Neural cell (in vitro differentiated cells): ENCODE measurements at regions not wholly inside any gene's neighbourhood (a gene's known extent, or its start where the extent isn't known, plus 50 kb on each side); places are given as distances from the start of the nearest gene placed in this dataset.

Source experiments
- H2AFZ ChIP-seq: fragments of 200-600, 300-800 bp; sonication (generic), shearing (Covaris generic); 2 replicates; pipeline ENCODE4 v1.6.0; 2014; ENCODE audit warnings: low read depth, mild to moderate bottlenecking, antibody characterized with exemption, low read length, moderate library complexity
- H3F3A ChIP-seq: fragments of 200-600 bp; shearing (Covaris generic); 2 replicates; pipeline ENCODE4 v1.6.1; 2016; ENCODE audit warnings: mild to moderate bottlenecking, moderate library complexity, mixed read lengths, antibody characterized with exemption, low read length; ENCODE audit not compliant: insufficient read depth, poor library complexity, severe bottlenecking
- H3K27ac ChIP-seq: fragments of 200-600, 300-800 bp; sonication (generic), shearing (Covaris generic); 2 replicates; pipeline ENCODE4 v1.5.1; 2014; ENCODE audit warnings: mild to moderate bottlenecking, low read length, moderate library complexity
- H3K27me3 ChIP-seq: fragments of 300-800, 200-600 bp; sonication (generic), shearing (Covaris generic); 2 replicates; pipeline ENCODE4 v1.6.0; 2014; ENCODE audit warnings: mild to moderate bottlenecking, low read depth, low read length, moderate library complexity; ENCODE audit not compliant: insufficient read depth
- H3K36me3 ChIP-seq: fragments of 300-800, 200-600 bp; sonication (generic), shearing (Covaris generic); 2 replicates; pipeline ENCODE4 v1.5.1; 2014; ENCODE audit warnings: mild to moderate bottlenecking, antibody characterized with exemption, low read length, moderate library complexity; ENCODE audit not compliant: insufficient read depth
- H3K4me2 ChIP-seq: fragments of 300-800, 200-600 bp; sonication (generic), shearing (Covaris generic); 2 replicates; pipeline ENCODE4 v1.6.0; 2014; ENCODE audit warnings: mild to moderate bottlenecking, low read length
- H3K4me3 ChIP-seq: fragments of 300-800, 200-600 bp; sonication (generic), shearing (Covaris generic); 2 replicates; pipeline ENCODE4 v1.5.1; 2014; ENCODE audit warnings: mild to moderate bottlenecking, low read length, moderate library complexity
- H3K79me2 ChIP-seq: fragments of 200-600 bp; shearing (Covaris generic); replicated peaks from 2 replicates; pipeline ENCODE4 v1.6.0; 2014; ENCODE audit warnings: mild to moderate bottlenecking, low read length, moderate library complexity; ENCODE audit not compliant: insufficient read depth
- H3K9ac ChIP-seq: fragments of 300-800, 200-600 bp; sonication (generic), shearing (Covaris generic); 2 replicates; pipeline ENCODE4 v1.6.1; 2016; ENCODE audit warnings: mild to moderate bottlenecking, low read length, mixed read lengths
- H3K9me2 ChIP-seq: fragments of 200-600 bp; shearing (Covaris generic); 2 replicates; pipeline ENCODE4 v1.6.1; 2016; ENCODE audit warnings: mild to moderate bottlenecking, low read length, mixed read lengths; ENCODE audit not compliant: insufficient read depth
- H3K9me3 ChIP-seq: fragments of 200-600, 300-800 bp; sonication (generic), shearing (Covaris generic); 2 replicates; pipeline ENCODE4 v1.6.1; 2016; ENCODE audit warnings: mild to moderate bottlenecking, mixed run types, low read length, moderate library complexity, mixed read lengths
- H4K20me1 ChIP-seq: fragments of 200-600 bp; shearing (Covaris generic); 2 replicates; pipeline ENCODE4 v1.6.1; 2016; ENCODE audit warnings: mild to moderate bottlenecking, mixed run types; ENCODE audit not compliant: insufficient read depth
- EP300 ChIP-seq: fragments of 450-650 bp; conservative IDR thresholded peaks from 2 replicates; pipeline ENCODE4 v1.6.1; 2014; ENCODE audit warnings: antibody characterized with exemption, mild to moderate bottlenecking, moderate library complexity; ENCODE audit not compliant: poor library complexity, severe bottlenecking
- EZH2 ChIP-seq: fragments of 200-600, 300-800 bp; shearing (Covaris generic), sonication (generic); IDR thresholded peaks from 2 replicates; pipeline ENCODE4 v1.6.1; 2014; ENCODE audit warnings: antibody characterized with exemption, low read length, borderline replicate concordance, mild to moderate bottlenecking; ENCODE audit not compliant: insufficient read depth, poor library complexity, severe bottlenecking
- MXI1 ChIP-seq: fragments of 450-650 bp; conservative IDR thresholded peaks from 2 replicates; pipeline ENCODE4 v1.6.1; 2014; ENCODE audit warnings: antibody characterized with exemption, mild to moderate bottlenecking; ENCODE audit not compliant: poor library complexity, severe bottlenecking
- POLR2AphosphoS5 ChIP-seq: IDR thresholded peaks from 2 replicates; pipeline ENCODE4 v1.6.1; 2012
- RAD21 ChIP-seq: fragments of 450-650 bp; conservative IDR thresholded peaks from 2 replicates; pipeline ENCODE4 v1.6.1; 2014; ENCODE audit warnings: antibody characterized with exemption, mild to moderate bottlenecking, moderate library complexity
- SMC3 ChIP-seq: fragments of 450-650 bp; conservative IDR thresholded peaks from 2 replicates; pipeline ENCODE4 v1.6.1; 2014; ENCODE audit warnings: antibody characterized with exemption, mild to moderate bottlenecking, moderate library complexity; ENCODE audit not compliant: poor library complexity
- TAF1 ChIP-seq: IDR thresholded peaks from 2 replicates; pipeline ENCODE4 v1.6.1; 2012; ENCODE audit warnings: low read depth
- TF ChIP-seq, protein P1 (sequence below): IDR thresholded peaks from 2 replicates; pipeline ENCODE4 v1.6.1; 2012; ENCODE audit warnings: borderline replicate concordance
- TF ChIP-seq, protein P2 (sequence below): fragments of 450-650 bp; IDR thresholded peaks from 2 replicates; pipeline ENCODE4 v1.5.1; 2014; ENCODE audit warnings: antibody characterized with exemption, mild to moderate bottlenecking, moderate library complexity; ENCODE audit not compliant: poor library complexity, severe bottlenecking

DNA sequence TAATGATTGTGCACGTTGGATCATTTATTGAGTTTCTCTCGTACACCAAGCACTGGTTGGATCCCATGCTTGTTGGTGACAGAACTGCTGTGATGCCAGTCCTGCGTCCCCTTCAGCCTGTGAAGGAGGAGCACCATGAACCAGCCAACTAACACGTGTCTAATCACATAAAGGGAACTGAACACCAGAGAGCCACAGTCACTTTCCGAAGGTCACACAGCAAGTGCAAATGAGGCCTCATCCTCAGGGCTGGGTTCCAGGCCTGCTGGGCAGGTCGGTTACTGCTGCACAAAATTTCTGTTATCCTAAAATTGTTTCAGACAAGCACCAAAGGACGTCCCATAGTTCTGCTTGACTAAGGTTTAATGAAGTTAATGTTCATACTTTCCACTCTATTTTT lies 332.0 kb upstream of the ZNF32 start:
- Histone ChIP-seq H3K9me2 (no peaks in the 10 kb centered on the region), H2AFZ (no peak overlapping the region), H3F3A (no peaks in the 10 kb centered on the region), H3K27me3 (no peaks in the 10 kb centered on the region), H3K9ac (no peak overlapping the region), H3K27ac (no peak overlapping the region), H3K79me2 (no peaks in the 10 kb centered on the region), H3K36me3 (no peaks in the 10 kb centered on the region), H4K20me1 (no peaks in the 10 kb centered on the region), H3K9me3 (no peaks in the 10 kb centered on the region), H3K4me2 (no peak overlapping the region), H3K4me3 (no peak overlapping the region)
- TF ChIP-seq, protein P1, sequence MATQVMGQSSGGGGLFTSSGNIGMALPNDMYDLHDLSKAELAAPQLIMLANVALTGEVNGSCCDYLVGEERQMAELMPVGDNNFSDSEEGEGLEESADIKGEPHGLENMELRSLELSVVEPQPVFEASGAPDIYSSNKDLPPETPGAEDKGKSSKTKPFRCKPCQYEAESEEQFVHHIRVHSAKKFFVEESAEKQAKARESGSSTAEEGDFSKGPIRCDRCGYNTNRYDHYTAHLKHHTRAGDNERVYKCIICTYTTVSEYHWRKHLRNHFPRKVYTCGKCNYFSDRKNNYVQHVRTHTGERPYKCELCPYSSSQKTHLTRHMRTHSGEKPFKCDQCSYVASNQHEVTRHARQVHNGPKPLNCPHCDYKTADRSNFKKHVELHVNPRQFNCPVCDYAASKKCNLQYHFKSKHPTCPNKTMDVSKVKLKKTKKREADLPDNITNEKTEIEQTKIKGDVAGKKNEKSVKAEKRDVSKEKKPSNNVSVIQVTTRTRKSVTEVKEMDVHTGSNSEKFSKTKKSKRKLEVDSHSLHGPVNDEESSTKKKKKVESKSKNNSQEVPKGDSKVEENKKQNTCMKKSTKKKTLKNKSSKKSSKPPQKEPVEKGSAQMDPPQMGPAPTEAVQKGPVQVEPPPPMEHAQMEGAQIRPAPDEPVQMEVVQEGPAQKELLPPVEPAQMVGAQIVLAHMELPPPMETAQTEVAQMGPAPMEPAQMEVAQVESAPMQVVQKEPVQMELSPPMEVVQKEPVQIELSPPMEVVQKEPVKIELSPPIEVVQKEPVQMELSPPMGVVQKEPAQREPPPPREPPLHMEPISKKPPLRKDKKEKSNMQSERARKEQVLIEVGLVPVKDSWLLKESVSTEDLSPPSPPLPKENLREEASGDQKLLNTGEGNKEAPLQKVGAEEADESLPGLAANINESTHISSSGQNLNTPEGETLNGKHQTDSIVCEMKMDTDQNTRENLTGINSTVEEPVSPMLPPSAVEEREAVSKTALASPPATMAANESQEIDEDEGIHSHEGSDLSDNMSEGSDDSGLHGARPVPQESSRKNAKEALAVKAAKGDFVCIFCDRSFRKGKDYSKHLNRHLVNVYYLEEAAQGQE = no peak
- no peak for TF ChIP-seq RAD21
- TF ChIP-seq EP300 = no peak

DNA sequence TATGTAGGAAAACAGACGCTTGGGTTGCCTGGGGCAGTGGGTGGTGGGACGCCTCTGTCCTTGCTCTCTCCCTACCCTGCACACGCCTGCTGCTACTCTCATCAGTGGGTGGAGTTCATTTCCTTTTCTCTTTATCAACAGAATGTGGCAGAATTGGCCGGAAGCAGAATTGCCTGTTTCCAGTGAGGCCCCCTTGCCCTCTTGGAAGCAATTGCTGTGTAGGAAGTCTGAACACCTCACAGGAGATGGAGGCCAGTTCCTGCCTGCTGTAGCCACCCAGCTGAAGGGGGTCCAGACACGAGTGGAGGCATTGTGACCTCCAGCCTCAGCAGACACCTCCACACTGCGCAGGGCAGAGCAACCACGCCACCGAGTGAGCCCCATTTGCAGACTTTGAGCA lies 331.6 kb upstream of the ZNF32 start:
- H3K36me3 ChIP-seq = no peaks in the 10 kb centered on the region
- no peaks in the 10 kb centered on the region for H3K9me3 ChIP-seq
- TF ChIP-seq EP300 = no peak
- TF ChIP-seq RAD21 = no peak
- TF ChIP-seq, protein P1 = no peak
- TF ChIP-seq TAF1 = no peak
- TF ChIP-seq, protein P2, sequence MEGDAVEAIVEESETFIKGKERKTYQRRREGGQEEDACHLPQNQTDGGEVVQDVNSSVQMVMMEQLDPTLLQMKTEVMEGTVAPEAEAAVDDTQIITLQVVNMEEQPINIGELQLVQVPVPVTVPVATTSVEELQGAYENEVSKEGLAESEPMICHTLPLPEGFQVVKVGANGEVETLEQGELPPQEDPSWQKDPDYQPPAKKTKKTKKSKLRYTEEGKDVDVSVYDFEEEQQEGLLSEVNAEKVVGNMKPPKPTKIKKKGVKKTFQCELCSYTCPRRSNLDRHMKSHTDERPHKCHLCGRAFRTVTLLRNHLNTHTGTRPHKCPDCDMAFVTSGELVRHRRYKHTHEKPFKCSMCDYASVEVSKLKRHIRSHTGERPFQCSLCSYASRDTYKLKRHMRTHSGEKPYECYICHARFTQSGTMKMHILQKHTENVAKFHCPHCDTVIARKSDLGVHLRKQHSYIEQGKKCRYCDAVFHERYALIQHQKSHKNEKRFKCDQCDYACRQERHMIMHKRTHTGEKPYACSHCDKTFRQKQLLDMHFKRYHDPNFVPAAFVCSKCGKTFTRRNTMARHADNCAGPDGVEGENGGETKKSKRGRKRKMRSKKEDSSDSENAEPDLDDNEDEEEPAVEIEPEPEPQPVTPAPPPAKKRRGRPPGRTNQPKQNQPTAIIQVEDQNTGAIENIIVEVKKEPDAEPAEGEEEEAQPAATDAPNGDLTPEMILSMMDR = no peak
- TF ChIP-seq EZH2 = no peak
- no peak for TF ChIP-seq POLR2AphosphoS5
- TF ChIP-seq SMC3 = no peak
- TF ChIP-seq MXI1 = no peak
- no peaks in the 10 kb centered on the region for H3K79me2 ChIP-seq
- no peak overlapping the region for H2AFZ ChIP-seq
- H3K4me3 ChIP-seq = no peak overlapping the region
- H4K20me1 ChIP-seq = no peaks in the 10 kb centered on the region
- no peaks in the 10 kb centered on the region for H3K27me3 ChIP-seq
- no peak overlapping the region for H3K27ac ChIP-seq
- H3K9ac ChIP-seq = no peak overlapping the region
- no peak overlapping the region for H3K4me2 ChIP-seq
- H3K9me2 ChIP-seq = no peaks in the 10 kb centered on the region
- no peaks in the 10 kb centered on the region for H3F3A ChIP-seq
